ENCODE measurements at regions not wholly inside any gene's neighbourhood (a gene's known extent, or its start where the extent isn't known, plus 50 kb on each side); places are given as distances from the start of the nearest gene placed in this dataset.

GRCh38 chr1:224791362-224791941, 138.0 kb upstream of the DNAH14 start:
- 65 to 79% (median 75%) methylated on average over 4 of the region's 4 CpGs for WGBS, 4 donors
- no peak for TF ChIP-seq POLR2A (IDR thresholded peaks at IDR 0.05)
- Histone ChIP-seq H3K4me3 (no peak overlapping the region), H3K36me3 (replicated peaks in 1 of 2) (no peaks in the 10 kb centered on the region), H3K9me3 (replicated peaks in 1 of 3) (no peaks in the 10 kb centered on the region), H3K27ac (no peak overlapping the region), H3K27me3 (no peaks in the 10 kb centered on the region), H3K4me1 (replicated peaks in 1 of 2) (no peaks in the 10 kb centered on the region)
- DNase-seq, result no peak
- intact Hi-C loops (cut with DNase I), result no loop called here

GRCh38 chr1:224795591-224795990, 133.9 kb upstream of the DNAH14 start:
- TF ChIP-seq CTCF (IDR thresholded peaks at IDR 0.05) (no peak), POLR2A (IDR thresholded peaks at IDR 0.05) (no peak)
- WGBS, 4 donors, result 48 to 100% (median 60%) methylated on average over 1 to 2 of the region's 2 CpGs
- Histone ChIP-seq H3K27me3 (no peaks in the 10 kb centered on the region), H3K9me3 (replicated peaks in 1 of 3) (no peaks in the 10 kb centered on the region), H3K36me3 (replicated peaks in 1 of 2) (no peaks in the 10 kb centered on the region), H3K4me3 (no peak overlapping the region), H3K4me1 (replicated peaks in 1 of 2) (no peaks in the 10 kb centered on the region), H3K27ac (no peak overlapping the region)
- intact Hi-C loops (cut with DNase I), result no loop called here
- DNase-seq, result no peak

GRCh38 chr1:224799083-224799482, 130.4 kb upstream of the DNAH14 start:
- no peaks in the 10 kb centered on the region for H3K27me3 ChIP-seq
- intact Hi-C loops (cut with DNase I), result no loop called here
- WGBS, 4 donors, result 67 to 76% (median 70%) methylated on average over 3 of the region's 3 CpGs

GRCh38 chr1:224800486-224801119, 128.9 kb upstream of the DNAH14 start:
- Histone ChIP-seq H3K27me3 (no peaks in the 10 kb centered on the region), H3K4me3 (no peak overlapping the region), H3K27ac (no peak overlapping the region), H3K36me3 (replicated peaks in 1 of 2) (no peaks in the 10 kb centered on the region), H3K4me1 (replicated peaks in 1 of 2) (no peaks in the 10 kb centered on the region), H3K9me3 (replicated peaks in 1 of 3) (no peaks in the 10 kb centered on the region)
- WGBS, 4 donors, result 49 to 60% (median 55%) methylated on average over 8 of the region's 8 CpGs
- DNase-seq, result no peak
- no peak for TF ChIP-seq POLR2A (IDR thresholded peaks at IDR 0.05)
- no peak for TF ChIP-seq CTCF (IDR thresholded peaks at IDR 0.05)
- intact Hi-C loops (cut with DNase I), result no loop called here

More at GRCh38 chr1:224799083-224799482, 130.4 kb upstream of the DNAH14 start:
- no peak overlapping the region for H3K27ac ChIP-seq
- no peak for DNase-seq
- no peak overlapping the region for H3K4me3 ChIP-seq
- no peaks in the 10 kb centered on the region for H3K4me1 ChIP-seq (replicated peaks in 1 of 2)
- H3K36me3 ChIP-seq (replicated peaks in 1 of 2), result no peaks in the 10 kb centered on the region
- TF ChIP-seq POLR2A (IDR thresholded peaks at IDR 0.05) (no peak), CTCF (IDR thresholded peaks at IDR 0.05) (no peak)
- H3K9me3 ChIP-seq (replicated peaks in 1 of 3), result no peaks in the 10 kb centered on the region
